ENCODE measurements at regions not wholly inside any gene's neighbourhood (a gene's known extent, or its start where the extent isn't known, plus 50 kb on each side); places are given as distances from the start of the nearest gene placed in this dataset.

- no peak for TF ChIP-seq CTCF (IDR thresholded peaks at IDR 0.05)
- no peak for TF ChIP-seq POLR2A (IDR thresholded peaks at IDR 0.05)
- TF ChIP-seq EP300 (IDR thresholded peaks at IDR 0.05) = no peak
Observed at GRCh38 chr20:52864916-52865605, 107.1 kb upstream of the TSHZ2 start.

Measured in tibial nerve (tissue), 4 donors.